Suprapubic skin (tissue), 4 donors: ENCODE measurements at regions not wholly inside any gene's neighbourhood (a gene's known extent, or its start where the extent isn't known, plus 50 kb on each side); places are given as distances from the start of the nearest gene placed in this dataset.

Source experiments
- CTCF ChIP-seq, 2 donors: fragments of 200-600 bp in 1 of 2; fragments of 450-650 bp in 1 of 2; sonication (generic) in 1 of 2; IDR thresholded peaks; one replicate each; pipeline ENCODE4 v1.5.1; 2016 to 2019; ENCODE audit warnings: antibody characterized with exemption in 2 of 2, mild to moderate bottlenecking in 1 of 2, moderate library complexity in 1 of 2
- EP300 ChIP-seq: sonication (generic); formaldehyde crosslinking; IDR thresholded peaks from one replicate; pipeline ENCODE4 v1.6.1; 2017; ENCODE audit warnings: antibody characterized with exemption
- POLR2A ChIP-seq, 2 donors: fragments of 450-650 bp; IDR thresholded peaks; one replicate each; pipeline ENCODE4 v1.6.1; 2017; ENCODE audit warnings: antibody characterized with exemption in 2 of 2, mild to moderate bottlenecking in 2 of 2, moderate library complexity in 2 of 2
- POLR2AphosphoS5 ChIP-seq, 3 donors: sonication (generic); formaldehyde crosslinking; IDR thresholded peaks; one replicate each; pipeline ENCODE4 v1.6.1; 2017; ENCODE audit warnings: antibody characterized with exemption in 3 of 3

- TF ChIP-seq CTCF (IDR thresholded peaks at IDR 0.05) (no peak), POLR2AphosphoS5 (IDR thresholded peaks at IDR 0.05) (no peak), POLR2A (IDR thresholded peaks at IDR 0.05) (no peak), EP300 (no peak)
Observed at GRCh38 chr15:31570591-31570990, 244.0 kb downstream of the KLF13 start.
